ENCODE measurements at regions not wholly inside any gene's neighbourhood (a gene's known extent, or its start where the extent isn't known, plus 50 kb on each side); places are given as distances from the start of the nearest gene placed in this dataset.

DNA sequence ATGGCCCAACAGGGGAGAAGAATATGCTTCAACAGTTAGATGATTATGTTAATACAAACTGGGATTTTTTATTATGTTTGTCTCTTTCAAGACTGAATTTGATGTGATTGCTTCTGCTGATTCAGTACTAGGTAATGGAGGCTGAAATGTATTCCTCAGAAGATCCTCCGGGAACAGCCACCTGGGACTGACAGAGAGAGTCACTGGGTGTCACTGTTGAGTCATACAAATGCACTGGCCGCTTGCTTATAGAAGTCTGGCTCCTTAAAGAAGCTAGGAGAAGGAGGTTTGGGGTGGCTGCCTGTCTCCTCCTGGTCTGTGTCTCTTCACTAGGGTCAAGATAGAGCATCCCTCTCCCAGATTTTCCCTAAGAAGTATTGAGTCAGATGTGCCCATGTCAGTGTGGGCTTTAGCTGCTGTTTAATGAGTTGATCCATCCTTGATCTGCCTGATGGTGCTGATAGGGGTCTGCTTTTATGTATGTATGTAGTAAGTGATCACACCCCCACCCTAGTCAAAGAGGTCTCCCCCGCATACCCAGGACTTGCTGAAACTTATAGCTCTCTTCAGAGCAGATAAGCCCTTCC is 773.4 kb downstream of the BRINP1 start:
- POLR2A ChIA-PET = no interaction called here
- Mint-ChIP-seq H3K36me3 (no peaks in the 10 kb centered on the region), H3K27me3 (ENCODE audit: low read depth) (no peaks in the 10 kb centered on the region), H3K9me3 (no peaks in the 10 kb centered on the region), H3K4me3 (no peak overlapping the region), H3K27ac (no peak overlapping the region), H3K4me1 (peaks cover 14% of the 10 kb centered on the region)
- DNase-seq (ENCODE audit: low spot score) = peak; percentile 59
- ATAC-seq = peak; percentile 99
- TF ChIP-seq, protein P1, sequence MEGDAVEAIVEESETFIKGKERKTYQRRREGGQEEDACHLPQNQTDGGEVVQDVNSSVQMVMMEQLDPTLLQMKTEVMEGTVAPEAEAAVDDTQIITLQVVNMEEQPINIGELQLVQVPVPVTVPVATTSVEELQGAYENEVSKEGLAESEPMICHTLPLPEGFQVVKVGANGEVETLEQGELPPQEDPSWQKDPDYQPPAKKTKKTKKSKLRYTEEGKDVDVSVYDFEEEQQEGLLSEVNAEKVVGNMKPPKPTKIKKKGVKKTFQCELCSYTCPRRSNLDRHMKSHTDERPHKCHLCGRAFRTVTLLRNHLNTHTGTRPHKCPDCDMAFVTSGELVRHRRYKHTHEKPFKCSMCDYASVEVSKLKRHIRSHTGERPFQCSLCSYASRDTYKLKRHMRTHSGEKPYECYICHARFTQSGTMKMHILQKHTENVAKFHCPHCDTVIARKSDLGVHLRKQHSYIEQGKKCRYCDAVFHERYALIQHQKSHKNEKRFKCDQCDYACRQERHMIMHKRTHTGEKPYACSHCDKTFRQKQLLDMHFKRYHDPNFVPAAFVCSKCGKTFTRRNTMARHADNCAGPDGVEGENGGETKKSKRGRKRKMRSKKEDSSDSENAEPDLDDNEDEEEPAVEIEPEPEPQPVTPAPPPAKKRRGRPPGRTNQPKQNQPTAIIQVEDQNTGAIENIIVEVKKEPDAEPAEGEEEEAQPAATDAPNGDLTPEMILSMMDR (IDR thresholded peaks at IDR 0.05) = 0 out of 2 replicates have a peak, but pooled peaks have one; percentile 16
- TF ChIP-seq GRHL2 (CRISPR knock-in tag; IDR thresholded peaks at IDR 0.05; ENCODE audit: insufficient replicate concordance, severe bottlenecking) (no peak), OVOL2 (CRISPR knock-in tag; IDR thresholded peaks at IDR 0.05; ENCODE audit: borderline replicate concordance) (no peak)
- TF ChIP-seq, protein P2, sequence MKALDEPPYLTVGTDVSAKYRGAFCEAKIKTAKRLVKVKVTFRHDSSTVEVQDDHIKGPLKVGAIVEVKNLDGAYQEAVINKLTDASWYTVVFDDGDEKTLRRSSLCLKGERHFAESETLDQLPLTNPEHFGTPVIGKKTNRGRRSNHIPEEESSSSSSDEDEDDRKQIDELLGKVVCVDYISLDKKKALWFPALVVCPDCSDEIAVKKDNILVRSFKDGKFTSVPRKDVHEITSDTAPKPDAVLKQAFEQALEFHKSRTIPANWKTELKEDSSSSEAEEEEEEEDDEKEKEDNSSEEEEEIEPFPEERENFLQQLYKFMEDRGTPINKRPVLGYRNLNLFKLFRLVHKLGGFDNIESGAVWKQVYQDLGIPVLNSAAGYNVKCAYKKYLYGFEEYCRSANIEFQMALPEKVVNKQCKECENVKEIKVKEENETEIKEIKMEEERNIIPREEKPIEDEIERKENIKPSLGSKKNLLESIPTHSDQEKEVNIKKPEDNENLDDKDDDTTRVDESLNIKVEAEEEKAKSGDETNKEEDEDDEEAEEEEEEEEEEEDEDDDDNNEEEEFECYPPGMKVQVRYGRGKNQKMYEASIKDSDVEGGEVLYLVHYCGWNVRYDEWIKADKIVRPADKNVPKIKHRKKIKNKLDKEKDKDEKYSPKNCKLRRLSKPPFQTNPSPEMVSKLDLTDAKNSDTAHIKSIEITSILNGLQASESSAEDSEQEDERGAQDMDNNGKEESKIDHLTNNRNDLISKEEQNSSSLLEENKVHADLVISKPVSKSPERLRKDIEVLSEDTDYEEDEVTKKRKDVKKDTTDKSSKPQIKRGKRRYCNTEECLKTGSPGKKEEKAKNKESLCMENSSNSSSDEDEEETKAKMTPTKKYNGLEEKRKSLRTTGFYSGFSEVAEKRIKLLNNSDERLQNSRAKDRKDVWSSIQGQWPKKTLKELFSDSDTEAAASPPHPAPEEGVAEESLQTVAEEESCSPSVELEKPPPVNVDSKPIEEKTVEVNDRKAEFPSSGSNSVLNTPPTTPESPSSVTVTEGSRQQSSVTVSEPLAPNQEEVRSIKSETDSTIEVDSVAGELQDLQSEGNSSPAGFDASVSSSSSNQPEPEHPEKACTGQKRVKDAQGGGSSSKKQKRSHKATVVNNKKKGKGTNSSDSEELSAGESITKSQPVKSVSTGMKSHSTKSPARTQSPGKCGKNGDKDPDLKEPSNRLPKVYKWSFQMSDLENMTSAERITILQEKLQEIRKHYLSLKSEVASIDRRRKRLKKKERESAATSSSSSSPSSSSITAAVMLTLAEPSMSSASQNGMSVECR (CRISPR knock-in tag; IDR thresholded peaks at IDR 0.05; ENCODE audit: borderline replicate concordance) = no peak
- CTCF ChIA-PET = interaction anchor here (0.6 to 1.3 kb wide), 15 partner anchors 11 to 1753 kb away, joined by 3 to 15 read pairs (median 4); partner anchors contain the start of gene BRINP1

DNA sequence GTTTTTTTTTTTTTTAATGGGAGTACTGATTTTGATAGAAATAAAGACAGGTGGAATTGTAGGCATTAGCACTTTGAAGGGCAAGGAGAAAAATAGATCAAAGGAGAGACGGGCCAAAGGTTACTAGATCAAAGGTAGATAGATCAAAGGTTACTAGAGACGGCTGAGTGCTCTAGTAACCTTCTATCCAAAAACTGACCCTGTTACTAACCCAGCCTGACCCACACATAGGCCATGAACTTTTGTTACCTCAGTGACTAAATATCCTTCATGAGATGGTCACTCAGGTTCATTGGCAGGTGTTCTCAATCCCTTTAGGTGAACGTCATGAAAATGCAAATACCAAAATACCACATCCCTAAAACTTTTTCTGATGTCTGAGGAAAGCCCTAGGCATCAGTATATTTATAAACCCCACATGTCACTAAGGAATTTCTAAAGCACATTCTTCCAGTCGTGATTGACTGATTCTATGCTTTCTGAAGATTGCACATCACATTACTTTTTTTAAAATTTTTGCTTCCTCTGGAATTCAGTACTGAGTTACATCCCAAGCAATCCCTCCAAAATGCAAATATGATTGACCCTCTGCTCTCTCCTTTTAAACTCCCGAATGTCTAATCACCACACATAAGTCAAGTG is 772.7 kb downstream of the BRINP1 start:
- TF ChIP-seq ZNF232 (CRISPR knock-in tag; IDR thresholded peaks at IDR 0.05) (no peak), ZNF219 (CRISPR knock-in tag; IDR thresholded peaks at IDR 0.05; ENCODE audit: borderline replicate concordance) (no peak), TEAD1 (CRISPR knock-in tag; IDR thresholded peaks at IDR 0.05) (no peak), ELF4 (CRISPR knock-in tag; IDR thresholded peaks at IDR 0.05; ENCODE audit: low read depth) (no peak), ZNF121 (CRISPR knock-in tag; IDR thresholded peaks at IDR 0.05) (no peak), ZNF416 (CRISPR knock-in tag; IDR thresholded peaks at IDR 0.05) (no peak), RORB (CRISPR knock-in tag; IDR thresholded peaks at IDR 0.05) (no peak)
- TF ChIP-seq, protein P3, sequence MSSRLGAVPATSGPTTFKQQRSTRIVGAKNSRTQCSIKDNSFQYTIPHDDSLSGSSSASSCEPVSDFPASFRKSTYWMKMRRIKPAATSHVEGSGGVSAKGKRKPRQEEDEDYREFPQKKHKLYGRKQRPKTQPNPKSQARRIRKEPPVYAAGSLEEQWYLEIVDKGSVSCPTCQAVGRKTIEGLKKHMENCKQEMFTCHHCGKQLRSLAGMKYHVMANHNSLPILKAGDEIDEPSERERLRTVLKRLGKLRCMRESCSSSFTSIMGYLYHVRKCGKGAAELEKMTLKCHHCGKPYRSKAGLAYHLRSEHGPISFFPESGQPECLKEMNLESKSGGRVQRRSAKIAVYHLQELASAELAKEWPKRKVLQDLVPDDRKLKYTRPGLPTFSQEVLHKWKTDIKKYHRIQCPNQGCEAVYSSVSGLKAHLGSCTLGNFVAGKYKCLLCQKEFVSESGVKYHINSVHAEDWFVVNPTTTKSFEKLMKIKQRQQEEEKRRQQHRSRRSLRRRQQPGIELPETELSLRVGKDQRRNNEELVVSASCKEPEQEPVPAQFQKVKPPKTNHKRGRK (CRISPR knock-in tag; IDR thresholded peaks at IDR 0.05; ENCODE audit: borderline replicate concordance) = no peak
- TF ChIP-seq, protein P4, sequence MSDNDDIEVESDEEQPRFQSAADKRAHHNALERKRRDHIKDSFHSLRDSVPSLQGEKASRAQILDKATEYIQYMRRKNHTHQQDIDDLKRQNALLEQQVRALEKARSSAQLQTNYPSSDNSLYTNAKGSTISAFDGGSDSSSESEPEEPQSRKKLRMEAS (CRISPR knock-in tag; IDR thresholded peaks at IDR 0.05) = no peak
- TF ChIP-seq, protein P5, sequence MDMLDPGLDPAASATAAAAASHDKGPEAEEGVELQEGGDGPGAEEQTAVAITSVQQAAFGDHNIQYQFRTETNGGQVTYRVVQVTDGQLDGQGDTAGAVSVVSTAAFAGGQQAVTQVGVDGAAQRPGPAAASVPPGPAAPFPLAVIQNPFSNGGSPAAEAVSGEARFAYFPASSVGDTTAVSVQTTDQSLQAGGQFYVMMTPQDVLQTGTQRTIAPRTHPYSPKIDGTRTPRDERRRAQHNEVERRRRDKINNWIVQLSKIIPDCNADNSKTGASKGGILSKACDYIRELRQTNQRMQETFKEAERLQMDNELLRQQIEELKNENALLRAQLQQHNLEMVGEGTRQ (CRISPR knock-in tag; IDR thresholded peaks at IDR 0.05) = no peak
- Mint-ChIP-seq H3K27me3 (ENCODE audit: low read depth) (no peaks in the 10 kb centered on the region), H3K4me1 (peaks cover 14% of the 10 kb centered on the region), H3K4me3 (no peak overlapping the region), H3K9me3 (no peaks in the 10 kb centered on the region), H3K36me3 (no peaks in the 10 kb centered on the region), H3K27ac (no peak overlapping the region)
- ChIA-PET CTCF (interaction anchor here (0.6 to 1.3 kb wide), 15 partner anchors 10 to 1752 kb away, joined by 3 to 15 read pairs (median 4); partner anchors contain the start of gene BRINP1), POLR2A (no interaction called here)
- no peak for DNase-seq (ENCODE audit: low spot score)
- no peak for ATAC-seq

All from WTC11 (cell line).